Right lobe of liver (tissue), 4 donors: ENCODE measurements at regions not wholly inside any gene's neighbourhood (a gene's known extent, or its start where the extent isn't known, plus 50 kb on each side); places are given as distances from the start of the nearest gene placed in this dataset.

ENCODE experiments used
- POLR2A ChIP-seq: fragments of 450-650 bp; IDR thresholded peaks from one replicate; pipeline ENCODE4 v1.6.1; 2017; ENCODE audit warnings: antibody characterized with exemption, mild to moderate bottlenecking
- TF ChIP-seq, protein P1 (sequence below), 4 donors: fragments of 200-600 bp in 3 of 4; fragments of 450-650 bp in 1 of 4; IDR thresholded peaks; one replicate each; pipeline versions ENCODE4 v1.5.1 to v1.8.0; 2016 to 2022; ENCODE audit warnings: antibody characterized with exemption in 4 of 4, mild to moderate bottlenecking in 2 of 4
- donor health status: DM: no; HTN: no; CAD: no.
- donor health status: DM: no; HTN: no; CAD: no.
- donor health status: DM: no; HTN: yes; CAD: no.

GRCh38 chr15:36234743-36235142 is 344.7 kb upstream of the CDIN1 start:
- TF ChIP-seq, protein P1, sequence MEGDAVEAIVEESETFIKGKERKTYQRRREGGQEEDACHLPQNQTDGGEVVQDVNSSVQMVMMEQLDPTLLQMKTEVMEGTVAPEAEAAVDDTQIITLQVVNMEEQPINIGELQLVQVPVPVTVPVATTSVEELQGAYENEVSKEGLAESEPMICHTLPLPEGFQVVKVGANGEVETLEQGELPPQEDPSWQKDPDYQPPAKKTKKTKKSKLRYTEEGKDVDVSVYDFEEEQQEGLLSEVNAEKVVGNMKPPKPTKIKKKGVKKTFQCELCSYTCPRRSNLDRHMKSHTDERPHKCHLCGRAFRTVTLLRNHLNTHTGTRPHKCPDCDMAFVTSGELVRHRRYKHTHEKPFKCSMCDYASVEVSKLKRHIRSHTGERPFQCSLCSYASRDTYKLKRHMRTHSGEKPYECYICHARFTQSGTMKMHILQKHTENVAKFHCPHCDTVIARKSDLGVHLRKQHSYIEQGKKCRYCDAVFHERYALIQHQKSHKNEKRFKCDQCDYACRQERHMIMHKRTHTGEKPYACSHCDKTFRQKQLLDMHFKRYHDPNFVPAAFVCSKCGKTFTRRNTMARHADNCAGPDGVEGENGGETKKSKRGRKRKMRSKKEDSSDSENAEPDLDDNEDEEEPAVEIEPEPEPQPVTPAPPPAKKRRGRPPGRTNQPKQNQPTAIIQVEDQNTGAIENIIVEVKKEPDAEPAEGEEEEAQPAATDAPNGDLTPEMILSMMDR (IDR thresholded peaks at IDR 0.05), result no peak
- no peak for TF ChIP-seq POLR2A
